H1 (cell line): ENCODE measurements at regions not wholly inside any gene's neighbourhood (a gene's known extent, or its start where the extent isn't known, plus 50 kb on each side); places are given as distances from the start of the nearest gene placed in this dataset.

ENCODE experiments used
- CTCF ChIA-PET: fragments of 300-600 bp; sonication (Branson Sonifier 250); formaldehyde crosslinking; loops from one replicate; lab custom pipeline; 2021; ENCODE audit not compliant: partially characterized antibody; lab: Charles Lee
- POLR2A ChIA-PET: fragments of 300-600 bp; sonication (Branson Sonifier 250); formaldehyde crosslinking; loops from one replicate; lab custom pipeline; 2021; ENCODE audit warnings: inconsistent platforms; ENCODE audit not compliant: partially characterized antibody; lab: Charles Lee
- DNase-seq, 2 experiments: peaks; one replicate each; pipeline versions ENCODE4 v3.0.0 to v3.0.0-alpha.2; 2010 to 2022; ENCODE audit warnings: low spot score in 2 of 2, low read depth in 1 of 2, mixed read lengths in 1 of 2
- FAIRE-seq: peaks from 2 replicates; lab custom pipeline; 2011; peaks lifted over from hg19 to GRCh38; lab: Jason Lieb, UNC
- H2AFZ ChIP-seq: 2 replicates; pipeline ENCODE4 v1.8.1; 2012; ENCODE audit warnings: low read length, inconsistent platforms
- H2AK5ac ChIP-seq: 2 replicates; pipeline ENCODE4 v1.6.1; 2013; ENCODE audit warnings: low read depth, low read length
- H2BK120ac ChIP-seq: replicated peaks from 2 replicates; pipeline ENCODE3; 2013; ENCODE audit warnings: low read depth, low read length, inconsistent platforms
- H2BK12ac ChIP-seq: 2 replicates; pipeline ENCODE4 v1.6.1; 2013; ENCODE audit warnings: low read depth, low read length
- H2BK15ac ChIP-seq: 2 replicates; pipeline ENCODE4 v1.6.1; 2013; ENCODE audit warnings: low read length
- H2BK20ac ChIP-seq: 2 replicates; pipeline ENCODE4 v1.6.1; 2013; ENCODE audit warnings: low read length
- H2BK5ac ChIP-seq: 2 replicates; pipeline ENCODE4 v1.6.1; 2013; ENCODE audit warnings: low read depth, low read length
- H3K14ac ChIP-seq: 2 replicates; pipeline ENCODE4 v1.6.1; 2013; ENCODE audit warnings: inconsistent platforms; ENCODE audit not compliant: insufficient read length
- H3K18ac ChIP-seq: 2 replicates; pipeline ENCODE4 v1.6.1; 2013; ENCODE audit warnings: low read length; ENCODE audit errors: extremely low read depth
- H3K23ac ChIP-seq: 2 replicates; pipeline ENCODE4 v1.6.1; 2013; ENCODE audit warnings: inconsistent platforms; ENCODE audit not compliant: insufficient read length
- H3K23me2 ChIP-seq: 2 replicates; pipeline ENCODE4 v1.6.1; 2013; ENCODE audit warnings: low read depth, low read length
- H3K27ac ChIP-seq: 2 replicates; pipeline ENCODE4 v1.6.1; 2011; ENCODE audit warnings: low read depth, low read length, inconsistent platforms
- H3K27me3 ChIP-seq, 4 experiments: replicated peaks in 1 of 4; 1 replicate in 1 of 4; 2 replicates in 3 of 4; pipeline versions ENCODE4 v1.6.1 to v1.8.1; 2011 to 2013; ENCODE audit warnings: low read length in 3 of 4, mild to moderate bottlenecking in 3 of 4, inconsistent platforms in 2 of 4, mixed read lengths in 2 of 4, moderate library complexity in 1 of 4; ENCODE audit not compliant: control insufficient read depth in 3 of 4, insufficient read depth in 3 of 4; ENCODE audit errors: extremely low read depth in 1 of 4
- H3K36me3 ChIP-seq, 4 experiments: 2 replicates each; pipeline versions ENCODE4 v1.6.1 to v1.8.1; 2011 to 2013; ENCODE audit warnings: mild to moderate bottlenecking in 4 of 4, low read length in 3 of 4, moderate library complexity in 2 of 4, control low read depth in 1 of 4, inconsistent platforms in 1 of 4; ENCODE audit not compliant: insufficient read depth in 4 of 4, control insufficient read depth in 2 of 4
- H3K4ac ChIP-seq: replicated peaks from 2 replicates; pipeline ENCODE3; 2013; ENCODE audit warnings: low read length, low read depth, mixed read lengths, inconsistent platforms; ENCODE audit not compliant: insufficient read length
- H3K4me1 ChIP-seq, 4 experiments: replicated peaks in 1 of 4; 1 replicate in 1 of 4; 2 replicates in 3 of 4; pipeline versions ENCODE4 v1.6.1 to v1.8.1; 2011 to 2013; ENCODE audit warnings: low read length in 3 of 4, inconsistent platforms in 2 of 4, mixed read lengths in 1 of 4; ENCODE audit not compliant: insufficient read depth in 4 of 4, control insufficient read depth in 3 of 4
- H3K4me2 ChIP-seq, 2 experiments: 2 replicates each; pipeline versions ENCODE4 v1.6.1 to v1.8.1; 2011 to 2013; ENCODE audit warnings: low read depth in 2 of 2, low read length in 2 of 2, control low read depth in 1 of 2, inconsistent platforms in 1 of 2, mild to moderate bottlenecking in 1 of 2; ENCODE audit not compliant: insufficient read depth in 1 of 2
- H3K4me3 ChIP-seq, 4 experiments: fragments of 200-600, 300-600 bp in 1 of 4; sonication (generic), shearing (Covaris generic), sonication (Bioruptor Twin) in 1 of 4; 2 replicates each; pipeline versions ENCODE4 v1.5.1 to v1.8.1; 2011 to 2016; ENCODE audit warnings: low read length in 4 of 4, low read depth in 3 of 4, control low read depth in 2 of 4, inconsistent platforms in 2 of 4, mild to moderate bottlenecking in 2 of 4, mixed read lengths in 1 of 4, moderate library complexity in 1 of 4; ENCODE audit not compliant: insufficient read depth in 2 of 4; ENCODE audit errors: extremely low read depth in 1 of 4
- H3K56ac ChIP-seq: replicated peaks from 2 replicates; pipeline ENCODE3; 2013; ENCODE audit warnings: low read depth, mild to moderate bottlenecking, mixed read lengths, low read length, inconsistent platforms; ENCODE audit not compliant: insufficient read length
- H3K79me1 ChIP-seq: 2 replicates; pipeline ENCODE4 v1.6.1; 2013; ENCODE audit warnings: low read depth, low read length, control low read depth
- H3K79me2 ChIP-seq, 2 experiments: 2 replicates each; pipeline versions ENCODE4 v1.6.1 to v1.8.1; 2012 to 2013; ENCODE audit warnings: low read length in 2 of 2, mild to moderate bottlenecking in 2 of 2, inconsistent platforms in 1 of 2; ENCODE audit not compliant: insufficient read depth in 2 of 2, control insufficient read depth in 1 of 2
- H3K9ac ChIP-seq, 4 experiments: replicated peaks in 1 of 4; 1 replicate in 1 of 4; 2 replicates in 3 of 4; pipeline versions ENCODE4 v1.6.1 to v1.8.1; 2011 to 2013; ENCODE audit warnings: low read depth in 3 of 4, low read length in 3 of 4, control low read depth in 2 of 4, mild to moderate bottlenecking in 2 of 4, moderate library complexity in 2 of 4, inconsistent platforms in 1 of 4; ENCODE audit errors: extremely low read depth in 1 of 4
- H3K9me3 ChIP-seq, 2 experiments: 2 replicates each; pipeline versions ENCODE4 v1.6.1 to v1.8.1; 2012 to 2013; ENCODE audit warnings: mild to moderate bottlenecking in 2 of 2, moderate library complexity in 2 of 2, control low read depth in 1 of 2, inconsistent platforms in 1 of 2, low read depth in 1 of 2, low read length in 1 of 2, mixed read lengths in 1 of 2; ENCODE audit not compliant: insufficient read depth in 2 of 2
- H4K20me1 ChIP-seq, 2 experiments: replicated peaks in 1 of 2; 2 replicates each; pipeline versions ENCODE3 to v1.8.1; 2011 to 2013; ENCODE audit warnings: inconsistent platforms in 2 of 2, low read length in 2 of 2, mild to moderate bottlenecking in 1 of 2; ENCODE audit not compliant: insufficient read depth in 2 of 2, control insufficient read depth in 1 of 2
- H4K5ac ChIP-seq: 2 replicates; pipeline ENCODE4 v1.6.1; 2013; ENCODE audit warnings: low read length, low read depth, mixed read lengths, inconsistent platforms; ENCODE audit not compliant: insufficient read length
- H4K8ac ChIP-seq: 2 replicates; pipeline ENCODE4 v1.8.0; 2013; ENCODE audit warnings: mild to moderate bottlenecking, moderate library complexity, low read length, inconsistent platforms; ENCODE audit not compliant: insufficient read depth; ENCODE audit errors: extremely low read depth
- H4K91ac ChIP-seq: replicated peaks from 2 replicates; pipeline ENCODE3; 2013; ENCODE audit warnings: low read length, mixed read lengths, inconsistent platforms; ENCODE audit not compliant: insufficient read length
- CBX8 ChIP-seq: fragments of 300-800, 300-1000 bp; sonication (generic); IDR thresholded peaks from 2 replicates; pipeline ENCODE4 v1.7.1; 2016; ENCODE audit warnings: low read depth, low read length, borderline replicate concordance
- CHD1 ChIP-seq: IDR thresholded peaks from 2 replicates; pipeline ENCODE4 v1.6.1; 2012; ENCODE audit warnings: low read depth, low read length, improper control_type of control experiment
- E2F6 ChIP-seq: IDR thresholded peaks from 2 replicates; pipeline ENCODE4 v1.6.1; 2012; ENCODE audit warnings: inconsistent platforms
- HDAC6 ChIP-seq: IDR thresholded peaks from one replicate; pipeline ENCODE4 v1.7.1; 2012; ENCODE audit warnings: low read depth, mild to moderate bottlenecking, inconsistent platforms, low read length, moderate library complexity
- KDM5A ChIP-seq: fragments of 200-600 bp; IDR thresholded peaks from 2 replicates; pipeline ENCODE4 v1.7.1; 2012; ENCODE audit warnings: mild to moderate bottlenecking, low read length, inconsistent platforms, mixed read lengths
- NRF1 ChIP-seq: IDR thresholded peaks from 2 replicates; pipeline ENCODE4 v1.6.1; 2011; ENCODE audit warnings: mild to moderate bottlenecking, low read depth, low read length, improper control_type of control experiment
- POLR2A ChIP-seq, 2 experiments: IDR thresholded peaks; 1 replicate in 1 of 2; 2 replicates in 1 of 2; pipeline ENCODE4 v1.6.1; 2011; ENCODE audit warnings: low read depth in 2 of 2, low read length in 2 of 2, mild to moderate bottlenecking in 2 of 2; ENCODE audit errors: control extremely low read depth in 1 of 2
- RNF2 ChIP-seq: fragments of 200-900, 300-1000 bp; sonication (generic); IDR thresholded peaks from 2 replicates; pipeline ENCODE4 v1.7.1; 2016; ENCODE audit warnings: borderline replicate concordance, low read depth, mild to moderate bottlenecking, antibody characterized with exemption, low read length; ENCODE audit not compliant: poor library complexity, severe bottlenecking; ENCODE audit errors: missing control alignments
- RXRA ChIP-seq: IDR thresholded peaks from 2 replicates; pipeline ENCODE4 v1.6.1; 2011; ENCODE audit warnings: low read depth, mild to moderate bottlenecking, low read length, moderate library complexity; ENCODE audit not compliant: insufficient read depth
- SAP30 ChIP-seq: fragments of 300-600 bp; sonication (generic); IDR thresholded peaks from 2 replicates; pipeline ENCODE4 v1.7.1; 2012; ENCODE audit warnings: low read length, moderate library complexity, mild to moderate bottlenecking, inconsistent platforms; ENCODE audit not compliant: insufficient read depth, insufficient replicate concordance
- SIRT6 ChIP-seq: IDR thresholded peaks from one replicate; pipeline ENCODE4 v1.7.1; 2012; ENCODE audit warnings: low read length, inconsistent platforms
- SP4 ChIP-seq: IDR thresholded peaks from 2 replicates; pipeline ENCODE4 v1.6.1; 2012; ENCODE audit warnings: low read length, inconsistent platforms
- SUZ12 ChIP-seq: fragments of 200-600 bp; sonication (generic); IDR thresholded peaks from 2 replicates; pipeline ENCODE4 v1.6.1; 2012; ENCODE audit warnings: mild to moderate bottlenecking, inconsistent platforms, low read length, moderate library complexity, mixed read lengths
- TAF7 ChIP-seq: optimal IDR thresholded peaks from 2 replicates; pipeline ENCODE3; 2011; ENCODE audit warnings: low read depth, mild to moderate bottlenecking, inconsistent platforms, low read length, moderate library complexity, borderline replicate concordance
- TBP ChIP-seq: IDR thresholded peaks from 2 replicates; pipeline ENCODE4 v1.6.1; 2011; ENCODE audit warnings: low read depth, low read length, improper control_type of control experiment
- WGBS, 2 experiments: shearing (Covaris generic) in 1 of 2; methylation state at CpG; one replicate each; pipeline versions ENCODE4 v1.1.6 to v1.1.7; 2013 to 2015; ENCODE audit warnings: low lambda C conversion rate in 2 of 2, mixed read lengths in 2 of 2, inconsistent platforms in 1 of 2, low coverage in 1 of 2, missing lambda C conversion rate in 1 of 2; ENCODE audit not compliant: insufficient replicate concordance in 2 of 2, insufficient coverage in 1 of 2, insufficient read length in 1 of 2; ENCODE audit errors: extremely low coverage in 1 of 2, missing lambda C conversion rate in 1 of 2; 5-methylcytosine and 5-hydroxymethylcytosine counted together

- Histone ChIP-seq H3K27me3 (no peaks in the 10 kb centered on the region), H3K23ac (no peak overlapping the region), H2BK120ac (no peak overlapping the region), H3K9me3 (no peaks in the 10 kb centered on the region), H3K4me3 (no peak overlapping the region), H2BK5ac (no peak overlapping the region), H3K4ac (no peak overlapping the region), H3K14ac (no peak overlapping the region), H4K8ac (no peak overlapping the region), H3K4me1 (peaks cover 0 to 8% (median 3%) of the 10 kb centered on the region in 4 experiments; a peak in 4 of 7 replicates), H4K20me1 (no peaks in the 10 kb centered on the region), H2AFZ (no peak overlapping the region), H4K91ac (no peak overlapping the region), H2BK20ac (no peak overlapping the region), H2BK12ac (no peak overlapping the region), H4K5ac (no peak overlapping the region), H3K4me2 (no peak overlapping the region), H2BK15ac (no peak overlapping the region), H3K23me2 (no peaks in the 10 kb centered on the region), H3K56ac (no peak overlapping the region), H3K9ac (no peak overlapping the region), H2AK5ac (no peak overlapping the region), H3K79me1 (no peaks in the 10 kb centered on the region), H3K18ac (no peak overlapping the region), H3K36me3 (no peaks in the 10 kb centered on the region), H3K27ac (no peak overlapping the region), H3K79me2 (no peaks in the 10 kb centered on the region)
- ChIA-PET CTCF (no interaction called here), POLR2A (no interaction called here)
- WGBS, 2 experiments, result 90% methylated on average over 2 of the region's 2 CpGs; no CpG with 5 or more reads in 1 of the 2 experiments
- no peak for FAIRE-seq
- DNase-seq, result no peak
- TF ChIP-seq RNF2, result no peak
- TF ChIP-seq E2F6, result no peak
- no peak for TF ChIP-seq NRF1
- no peak for TF ChIP-seq KDM5A
- TF ChIP-seq HDAC6, result no peak
- no peak for TF ChIP-seq CHD1
- no peak for TF ChIP-seq SAP30
- no peak for TF ChIP-seq SUZ12
- no peak for TF ChIP-seq TBP
- no peak for TF ChIP-seq SIRT6
- TF ChIP-seq SP4, result no peak
- no peak for TF ChIP-seq TAF7
- TF ChIP-seq RXRA, result no peak
- no peak for TF ChIP-seq CBX8
- TF ChIP-seq POLR2A (IDR thresholded peaks at IDR 0.05; ENCODE audit: control extremely low read depth in 1 of 2, low read depth in 2 of 2, low read length in 2 of 2), result no peak
Measured at GRCh38 chr5:167514461-167514860, 777.0 kb upstream of the WWC1 start.
